ENCODE measurements at regions not wholly inside any gene's neighbourhood (a gene's known extent, or its start where the extent isn't known, plus 50 kb on each side); places are given as distances from the start of the nearest gene placed in this dataset.

- no peak for TF ChIP-seq POLR2A (IDR thresholded peaks at IDR 0.05)
- TF ChIP-seq CTCF (IDR thresholded peaks at IDR 0.05 in 4 of 5, conservative IDR thresholded peaks at IDR 0.05 in 1 of 5): peak in 1 of 5 experiments; percentile 18
Measured at GRCh38 chr2:66030553-66030952, 404.4 kb upstream of the MEIS1 start.
